ENCODE measurements at regions not wholly inside any gene's neighbourhood (a gene's known extent, or its start where the extent isn't known, plus 50 kb on each side); places are given as distances from the start of the nearest gene placed in this dataset.

DNA sequence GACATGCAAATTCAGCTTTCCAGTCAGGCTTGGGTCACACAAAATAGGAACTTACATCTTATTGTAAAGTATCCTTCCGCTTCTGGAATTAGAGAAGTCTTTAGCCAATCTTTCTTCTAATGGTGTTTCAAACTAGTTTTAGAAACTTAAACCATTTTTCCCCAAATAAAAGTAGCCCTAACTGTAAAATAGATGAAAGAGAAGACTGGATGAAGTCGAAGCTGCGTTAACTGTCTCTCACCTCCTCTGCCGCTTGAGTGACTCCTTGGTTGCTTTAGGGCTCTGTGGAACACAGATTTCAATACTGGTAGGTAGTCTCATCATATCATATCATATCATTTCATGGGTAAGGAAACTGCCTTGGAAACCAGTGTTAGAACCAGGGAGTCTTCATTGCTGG lies 498.4 kb downstream of the XIRP2 start:
- intact Hi-C loops (cut with DNase I) = no loop called here
- no peak overlapping the region for H3K4me3 ChIP-seq
- TF ChIP-seq POLR2AphosphoS5 (IDR thresholded peaks at IDR 0.05) = no peak
- no peak for TF ChIP-seq EP300 (IDR thresholded peaks at IDR 0.05)
- no peak for TF ChIP-seq POLR2A (IDR thresholded peaks at IDR 0.05; ENCODE audit: low read depth)
- TF ChIP-seq, protein P1, sequence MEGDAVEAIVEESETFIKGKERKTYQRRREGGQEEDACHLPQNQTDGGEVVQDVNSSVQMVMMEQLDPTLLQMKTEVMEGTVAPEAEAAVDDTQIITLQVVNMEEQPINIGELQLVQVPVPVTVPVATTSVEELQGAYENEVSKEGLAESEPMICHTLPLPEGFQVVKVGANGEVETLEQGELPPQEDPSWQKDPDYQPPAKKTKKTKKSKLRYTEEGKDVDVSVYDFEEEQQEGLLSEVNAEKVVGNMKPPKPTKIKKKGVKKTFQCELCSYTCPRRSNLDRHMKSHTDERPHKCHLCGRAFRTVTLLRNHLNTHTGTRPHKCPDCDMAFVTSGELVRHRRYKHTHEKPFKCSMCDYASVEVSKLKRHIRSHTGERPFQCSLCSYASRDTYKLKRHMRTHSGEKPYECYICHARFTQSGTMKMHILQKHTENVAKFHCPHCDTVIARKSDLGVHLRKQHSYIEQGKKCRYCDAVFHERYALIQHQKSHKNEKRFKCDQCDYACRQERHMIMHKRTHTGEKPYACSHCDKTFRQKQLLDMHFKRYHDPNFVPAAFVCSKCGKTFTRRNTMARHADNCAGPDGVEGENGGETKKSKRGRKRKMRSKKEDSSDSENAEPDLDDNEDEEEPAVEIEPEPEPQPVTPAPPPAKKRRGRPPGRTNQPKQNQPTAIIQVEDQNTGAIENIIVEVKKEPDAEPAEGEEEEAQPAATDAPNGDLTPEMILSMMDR (IDR thresholded peaks at IDR 0.05) = no peak
- no peak overlapping the region for H3K27ac ChIP-seq (replicated peaks in 1 of 4)
- H3K4me1 ChIP-seq = no peaks in the 10 kb centered on the region
- no peaks in the 10 kb centered on the region for H3K27me3 ChIP-seq
- no peak for DNase-seq (ENCODE audit: extremely low spot score)
- H3K36me3 ChIP-seq = no peaks in the 10 kb centered on the region
- H3K9me3 ChIP-seq = no peaks in the 10 kb centered on the region
- 87% methylated on average over 4 of the region's 4 CpGs for WGBS

DNA sequence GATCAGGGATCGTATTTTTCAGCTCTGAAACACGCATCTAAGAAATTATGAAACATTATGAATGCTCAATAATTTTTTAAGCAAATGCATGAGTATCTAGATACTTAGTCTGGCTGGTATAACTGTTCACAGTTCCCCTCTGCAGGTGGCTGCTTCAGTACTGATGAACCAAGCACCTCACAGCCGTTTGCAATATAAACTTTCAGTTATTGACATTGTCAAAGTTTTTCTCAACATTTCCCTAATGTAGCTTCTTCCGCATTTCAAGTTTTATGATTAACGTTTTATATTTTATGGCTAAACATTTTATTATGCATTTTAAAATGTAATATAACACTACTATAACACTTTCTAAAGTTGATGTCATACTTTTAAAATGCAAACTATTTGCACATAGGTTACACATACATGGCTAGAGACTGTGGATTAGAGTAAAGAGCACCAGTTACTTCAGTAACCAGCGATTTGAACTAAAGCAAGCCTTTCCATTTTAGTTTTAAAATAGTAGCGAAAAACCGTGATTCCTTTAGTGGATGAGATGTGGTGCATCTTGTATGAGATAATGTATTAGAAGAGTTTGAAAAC lies 495.4 kb downstream of the XIRP2 start:
- no peaks in the 10 kb centered on the region for H3K9me3 ChIP-seq
- 81% methylated on average over 8 of the region's 8 CpGs for WGBS
- no peak overlapping the region for H3K27ac ChIP-seq (replicated peaks in 1 of 4)
- no peaks in the 10 kb centered on the region for H3K36me3 ChIP-seq
- no peak for DNase-seq (ENCODE audit: extremely low spot score)
- TF ChIP-seq POLR2AphosphoS5 (IDR thresholded peaks at IDR 0.05) = no peak
- TF ChIP-seq, protein P1 (IDR thresholded peaks at IDR 0.05) = no peak
- TF ChIP-seq POLR2A (IDR thresholded peaks at IDR 0.05; ENCODE audit: low read depth) = no peak
- no peak for TF ChIP-seq EP300 (IDR thresholded peaks at IDR 0.05)
- H3K4me3 ChIP-seq = no peak overlapping the region
- no peaks in the 10 kb centered on the region for H3K27me3 ChIP-seq
- intact Hi-C loops (cut with DNase I) = no loop called here
- H3K4me1 ChIP-seq = no peaks in the 10 kb centered on the region

DNA sequence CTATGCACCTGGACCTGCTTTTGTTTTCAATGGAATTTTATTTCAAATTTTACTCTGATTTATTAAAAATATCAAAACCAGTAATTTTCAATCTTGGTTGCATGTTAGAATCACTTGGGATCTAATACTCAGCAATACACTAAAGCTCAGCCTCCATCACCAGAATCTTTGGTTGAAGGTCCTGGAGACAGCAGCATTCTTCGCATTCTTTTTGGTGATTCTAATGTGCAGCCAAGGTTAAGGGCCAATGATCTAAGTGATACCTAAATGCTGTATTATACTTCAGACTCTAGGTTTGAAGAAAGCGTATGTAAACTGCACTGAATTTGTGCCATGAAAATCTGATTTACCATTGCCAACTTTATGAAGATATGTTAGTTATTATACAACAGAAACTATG lies 493.1 kb downstream of the XIRP2 start:
- intact Hi-C loops (cut with DNase I) = no loop called here
- Histone ChIP-seq H3K9me3 (no peaks in the 10 kb centered on the region), H3K4me3 (no peak overlapping the region), H3K27ac (replicated peaks in 1 of 4) (no peak overlapping the region), H3K36me3 (no peaks in the 10 kb centered on the region), H3K27me3 (no peaks in the 10 kb centered on the region), H3K4me1 (no peaks in the 10 kb centered on the region)
- DNase-seq (ENCODE audit: extremely low spot score) = no peak
- 94% methylated on average over 2 of the region's 2 CpGs for WGBS
- TF ChIP-seq EP300 (IDR thresholded peaks at IDR 0.05) (no peak), POLR2AphosphoS5 (IDR thresholded peaks at IDR 0.05) (no peak), POLR2A (IDR thresholded peaks at IDR 0.05; ENCODE audit: low read depth) (no peak)
- TF ChIP-seq, protein P1 (IDR thresholded peaks at IDR 0.05) = no peak

DNA sequence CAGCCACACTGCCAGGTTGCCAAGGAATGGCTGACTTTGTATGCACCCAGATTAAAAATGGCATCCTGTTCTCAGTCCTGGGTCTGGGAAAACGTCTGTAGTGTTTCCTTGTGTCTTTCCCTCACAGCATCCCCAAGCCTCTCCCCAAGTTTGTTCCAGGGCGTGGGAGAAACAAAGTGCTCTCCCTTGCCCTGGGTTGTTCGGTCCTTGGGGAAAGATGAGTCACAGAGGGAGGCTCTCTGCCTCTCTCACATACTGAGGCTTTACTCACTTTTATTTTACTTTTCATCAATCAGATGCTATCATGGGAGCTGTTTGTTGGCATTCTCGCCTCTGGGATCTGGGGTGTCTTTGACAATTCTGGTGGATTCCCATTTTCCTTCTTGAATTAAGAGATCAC lies 492.3 kb downstream of the XIRP2 start:
- TF ChIP-seq, protein P1 (IDR thresholded peaks at IDR 0.05) = no peak
- no peak for TF ChIP-seq POLR2AphosphoS5 (IDR thresholded peaks at IDR 0.05)
- no peak for TF ChIP-seq EP300 (IDR thresholded peaks at IDR 0.05)
- no peak for TF ChIP-seq POLR2A (IDR thresholded peaks at IDR 0.05; ENCODE audit: low read depth)
- H3K4me3 ChIP-seq = no peak overlapping the region
- no peaks in the 10 kb centered on the region for H3K4me1 ChIP-seq
- intact Hi-C loops (cut with DNase I) = no loop called here
- no peaks in the 10 kb centered on the region for H3K27me3 ChIP-seq
- no peaks in the 10 kb centered on the region for H3K9me3 ChIP-seq
- WGBS = 74% methylated on average over 4 of the region's 4 CpGs
- no peak overlapping the region for H3K27ac ChIP-seq (replicated peaks in 1 of 4)
- DNase-seq (ENCODE audit: extremely low spot score) = no peak
- H3K36me3 ChIP-seq = no peaks in the 10 kb centered on the region

DNA sequence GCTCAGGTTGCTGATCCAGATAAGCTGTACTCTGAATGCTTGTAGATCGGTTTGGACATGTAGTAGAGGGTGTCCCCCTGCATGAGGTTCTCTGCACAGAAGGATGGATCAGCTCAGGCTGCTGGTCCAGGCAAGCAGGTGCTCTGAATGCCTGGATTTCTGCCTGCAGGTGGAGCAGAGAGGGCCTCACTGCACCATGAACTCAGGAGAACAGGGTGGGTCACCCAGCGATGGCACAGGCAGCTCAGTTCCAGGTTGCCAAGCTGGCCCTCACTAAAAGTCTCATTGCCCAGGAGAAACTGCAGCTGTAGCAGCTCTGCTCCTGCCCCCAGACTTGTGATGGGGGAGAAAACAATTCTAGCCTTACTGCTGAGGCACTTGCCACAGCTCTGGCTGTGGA lies 491.8 kb downstream of the XIRP2 start:
- Histone ChIP-seq H3K4me1 (no peaks in the 10 kb centered on the region), H3K36me3 (no peaks in the 10 kb centered on the region), H3K9me3 (no peaks in the 10 kb centered on the region), H3K4me3 (no peak overlapping the region), H3K27ac (replicated peaks in 1 of 4) (no peak overlapping the region), H3K27me3 (no peaks in the 10 kb centered on the region)
- intact Hi-C loops (cut with DNase I) = no loop called here
- 88% methylated on average over 2 of the region's 2 CpGs for WGBS
- no peak for DNase-seq (ENCODE audit: extremely low spot score)
- TF ChIP-seq POLR2AphosphoS5 (IDR thresholded peaks at IDR 0.05) (no peak), EP300 (IDR thresholded peaks at IDR 0.05) (no peak), POLR2A (IDR thresholded peaks at IDR 0.05; ENCODE audit: low read depth) (no peak)
- TF ChIP-seq, protein P1 (IDR thresholded peaks at IDR 0.05) = no peak

Data from esophagus muscularis mucosa (tissue), 4 donors.